Adrenal gland (tissue), 5 donors: ENCODE measurements at regions not wholly inside any gene's neighbourhood (a gene's known extent, or its start where the extent isn't known, plus 50 kb on each side); places are given as distances from the start of the nearest gene placed in this dataset.

Experiments
- POLR2A ChIP-seq, 2 donors: fragments of 450-650 bp; IDR thresholded peaks; one replicate each; pipeline ENCODE4 v1.6.1; 2017; ENCODE audit warnings: antibody characterized with exemption in 2 of 2, mild to moderate bottlenecking in 2 of 2, moderate library complexity in 1 of 2
- TF ChIP-seq, protein P1 (sequence below), 6 experiments: fragments of 450-650 bp in 4 of 6; fragments of 200-600 bp in 2 of 6; sonication (generic) in 1 of 6; IDR thresholded peaks; 1 replicate in 5 of 6; 2 replicates in 1 of 6; pipeline versions ENCODE4 v1.5.1 to v1.8.0; 2016 to 2021; ENCODE audit warnings: antibody characterized with exemption in 6 of 6, mild to moderate bottlenecking in 2 of 6, moderate library complexity in 1 of 6
- donor health status: DM: no; HTN: no; CAD: no.

DNA sequence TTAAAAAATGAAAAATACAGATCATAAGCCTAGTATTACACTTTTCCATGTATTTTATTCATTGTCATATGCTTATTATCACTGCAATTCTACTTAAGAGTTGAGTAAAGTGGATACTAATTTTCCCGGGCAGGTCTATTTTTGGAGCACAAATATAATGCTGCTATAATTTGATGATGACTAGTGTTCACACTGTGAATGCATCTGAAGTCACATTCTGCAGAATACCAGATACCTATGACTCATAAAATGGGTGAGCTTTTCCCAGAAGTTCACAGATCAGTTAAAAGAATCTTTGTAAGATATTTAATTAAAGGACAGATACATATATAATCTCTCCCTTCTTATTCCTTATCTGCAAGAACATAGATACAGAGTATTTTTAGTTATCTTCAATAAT, 79.8 kb upstream of the MC4R start:
- TF ChIP-seq POLR2A (IDR thresholded peaks at IDR 0.05): no peak
- TF ChIP-seq, protein P1, sequence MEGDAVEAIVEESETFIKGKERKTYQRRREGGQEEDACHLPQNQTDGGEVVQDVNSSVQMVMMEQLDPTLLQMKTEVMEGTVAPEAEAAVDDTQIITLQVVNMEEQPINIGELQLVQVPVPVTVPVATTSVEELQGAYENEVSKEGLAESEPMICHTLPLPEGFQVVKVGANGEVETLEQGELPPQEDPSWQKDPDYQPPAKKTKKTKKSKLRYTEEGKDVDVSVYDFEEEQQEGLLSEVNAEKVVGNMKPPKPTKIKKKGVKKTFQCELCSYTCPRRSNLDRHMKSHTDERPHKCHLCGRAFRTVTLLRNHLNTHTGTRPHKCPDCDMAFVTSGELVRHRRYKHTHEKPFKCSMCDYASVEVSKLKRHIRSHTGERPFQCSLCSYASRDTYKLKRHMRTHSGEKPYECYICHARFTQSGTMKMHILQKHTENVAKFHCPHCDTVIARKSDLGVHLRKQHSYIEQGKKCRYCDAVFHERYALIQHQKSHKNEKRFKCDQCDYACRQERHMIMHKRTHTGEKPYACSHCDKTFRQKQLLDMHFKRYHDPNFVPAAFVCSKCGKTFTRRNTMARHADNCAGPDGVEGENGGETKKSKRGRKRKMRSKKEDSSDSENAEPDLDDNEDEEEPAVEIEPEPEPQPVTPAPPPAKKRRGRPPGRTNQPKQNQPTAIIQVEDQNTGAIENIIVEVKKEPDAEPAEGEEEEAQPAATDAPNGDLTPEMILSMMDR (IDR thresholded peaks at IDR 0.05): no peak
